H1 (cell line): ENCODE measurements at regions not wholly inside any gene's neighbourhood (a gene's known extent, or its start where the extent isn't known, plus 50 kb on each side); places are given as distances from the start of the nearest gene placed in this dataset.

ENCODE experiments used
- CHD7 ChIP-seq: fragments of 300-600 bp; sonication (generic); IDR thresholded peaks from 2 replicates; pipeline ENCODE4 v1.7.1; 2012; ENCODE audit warnings: low read length, moderate library complexity, mild to moderate bottlenecking, inconsistent platforms; ENCODE audit not compliant: insufficient replicate concordance
- MAX ChIP-seq: IDR thresholded peaks from 2 replicates; pipeline ENCODE4 v1.6.1; 2012; ENCODE audit warnings: inconsistent platforms
- SIRT6 ChIP-seq: IDR thresholded peaks from one replicate; pipeline ENCODE4 v1.7.1; 2012; ENCODE audit warnings: low read length, inconsistent platforms
- ZNF274 ChIP-seq: IDR thresholded peaks from 2 replicates; pipeline ENCODE4 v1.7.0; 2012; ENCODE audit warnings: low read length, borderline replicate concordance; ENCODE audit errors: extremely low read depth

GRCh38 chr1:90358448-90358847 lies 358.7 kb downstream of the BARHL2 start (continued):
- TF ChIP-seq CHD7: no peak
- TF ChIP-seq ZNF274: no peak
- TF ChIP-seq MAX: no peak
- no peak for TF ChIP-seq SIRT6
